Tibial nerve (tissue), 4 donors: ENCODE measurements at regions not wholly inside any gene's neighbourhood (a gene's known extent, or its start where the extent isn't known, plus 50 kb on each side); places are given as distances from the start of the nearest gene placed in this dataset.

Experiments used
- DNase-seq, 2 donors: peaks; one replicate each; pipeline ENCODE4 v3.0.0-alpha.2; 2019; ENCODE audit warnings: low spot score in 2 of 2
- H3K27ac ChIP-seq, 4 donors: fragments of 200-600 bp; sonication (generic) in 3 of 4; one replicate each; pipeline ENCODE4 v1.5.1; 2017 to 2019; ENCODE audit warnings: mild to moderate bottlenecking in 1 of 4
- H3K27me3 ChIP-seq, 2 donors: fragments of 200-600 bp; sonication (generic) in 1 of 2; one replicate each; pipeline versions ENCODE4 v1.5.1 to v1.6.0; 2017 to 2019
- H3K36me3 ChIP-seq, 3 donors: fragments of 200-600 bp; sonication (generic); one replicate each; pipeline ENCODE4 v1.5.1; 2018 to 2019
- H3K4me1 ChIP-seq, 4 donors: fragments of 200-600 bp; sonication (generic) in 3 of 4; one replicate each; pipeline ENCODE4 v1.5.1; 2017 to 2019
- H3K4me3 ChIP-seq, 4 donors: fragments of 200-600 bp; sonication (generic) in 3 of 4; one replicate each; pipeline ENCODE4 v1.5.1; 2017 to 2019; ENCODE audit warnings: mild to moderate bottlenecking in 1 of 4, moderate library complexity in 1 of 4
- H3K9me3 ChIP-seq, 4 donors: fragments of 200-600 bp; sonication (generic) in 3 of 4; one replicate each; pipeline ENCODE4 v1.5.1; 2017 to 2019
- EP300 ChIP-seq, 2 donors: sonication (generic); formaldehyde crosslinking; IDR thresholded peaks; one replicate each; pipeline ENCODE4 v1.6.1; 2017; ENCODE audit warnings: antibody characterized with exemption in 2 of 2, mild to moderate bottlenecking in 1 of 2
- POLR2A ChIP-seq, 2 donors: fragments of 450-650 bp; IDR thresholded peaks; one replicate each; pipeline ENCODE4 v1.6.1; 2017; ENCODE audit warnings: antibody characterized with exemption in 2 of 2, mild to moderate bottlenecking in 2 of 2, moderate library complexity in 2 of 2
- whole genome bisulfite sequencing, 2 donors: methylation state at CpG; one replicate each; pipeline ENCODE4 v1.1.5; 2018; 5-methylcytosine and 5-hydroxymethylcytosine counted together
- TF ChIP-seq, protein P1 (sequence below), 5 experiments: fragments of 200-600 bp in 3 of 5; fragments of 450-650 bp in 2 of 5; sonication (generic) in 3 of 5; IDR thresholded peaks; one replicate each; pipeline ENCODE4 v1.5.1; 2016 to 2019; ENCODE audit warnings: antibody characterized with exemption in 5 of 5, mild to moderate bottlenecking in 3 of 5, moderate library complexity in 2 of 5

DNA sequence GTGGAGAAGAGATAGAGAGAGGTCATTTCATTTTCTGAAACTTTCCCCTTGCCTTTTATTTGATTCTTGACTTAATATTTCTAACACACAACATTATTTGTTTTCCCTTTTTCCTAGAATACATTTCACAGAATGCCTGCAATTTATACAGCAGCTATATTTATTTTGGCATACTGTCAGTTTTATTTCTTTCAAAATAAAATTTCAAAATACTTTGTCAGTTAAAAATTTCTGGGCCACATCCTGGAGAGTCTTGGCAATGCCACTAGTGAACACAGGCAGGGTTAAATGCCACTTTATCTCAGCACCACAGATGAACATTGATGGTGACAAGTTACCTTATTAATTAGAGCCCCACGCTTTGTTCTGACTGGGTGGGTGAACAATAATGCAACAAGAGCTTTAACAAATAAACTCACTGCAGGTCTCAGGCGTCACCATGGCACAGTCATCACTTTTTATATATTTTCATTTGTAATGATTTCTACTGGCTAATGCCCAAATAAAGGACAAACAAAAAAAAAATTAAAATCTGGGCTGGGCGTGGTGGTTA is 494.0 kb downstream of the KIF20B start:
- Histone ChIP-seq H3K4me3 (no peak overlapping the region), H3K9me3 (no peaks in the 10 kb centered on the region), H3K27ac (no peak overlapping the region), H3K4me1 (no peaks in the 10 kb centered on the region), H3K27me3 (no peaks in the 10 kb centered on the region), H3K36me3 (no peaks in the 10 kb centered on the region)
- DNase-seq: no peak
- 62 to 70% methylated on average over 3 of the region's 3 CpGs for WGBS, 2 donors
- no peak for TF ChIP-seq EP300 (IDR thresholded peaks at IDR 0.05)

DNA sequence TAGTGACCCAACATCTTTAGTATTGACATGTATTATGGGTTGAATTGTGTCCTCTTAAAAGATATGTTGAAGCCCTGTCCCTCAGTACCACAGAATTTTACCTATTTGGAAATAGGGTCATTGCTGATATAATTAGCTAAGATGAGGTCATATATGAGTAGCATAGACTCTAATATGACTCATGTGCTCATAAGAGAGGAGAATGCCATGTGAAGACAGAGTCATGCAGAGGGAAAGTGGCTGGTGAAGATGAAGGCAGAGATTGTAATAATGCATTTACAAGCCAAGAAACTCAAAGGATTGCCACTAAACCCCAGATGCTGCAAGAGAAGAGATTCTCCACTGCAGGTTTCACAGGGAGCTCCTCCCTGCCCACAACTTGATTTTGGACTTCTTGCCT is 496.4 kb downstream of the KIF20B start:
- Histone ChIP-seq H3K4me1 (no peaks in the 10 kb centered on the region), H3K4me3 (no peak overlapping the region), H3K27ac (no peak overlapping the region), H3K27me3 (no peaks in the 10 kb centered on the region), H3K9me3 (no peaks in the 10 kb centered on the region), H3K36me3 (no peaks in the 10 kb centered on the region)
- no peak for DNase-seq
- TF ChIP-seq POLR2A (IDR thresholded peaks at IDR 0.05) (no peak), EP300 (IDR thresholded peaks at IDR 0.05) (no peak)
- TF ChIP-seq, protein P1, sequence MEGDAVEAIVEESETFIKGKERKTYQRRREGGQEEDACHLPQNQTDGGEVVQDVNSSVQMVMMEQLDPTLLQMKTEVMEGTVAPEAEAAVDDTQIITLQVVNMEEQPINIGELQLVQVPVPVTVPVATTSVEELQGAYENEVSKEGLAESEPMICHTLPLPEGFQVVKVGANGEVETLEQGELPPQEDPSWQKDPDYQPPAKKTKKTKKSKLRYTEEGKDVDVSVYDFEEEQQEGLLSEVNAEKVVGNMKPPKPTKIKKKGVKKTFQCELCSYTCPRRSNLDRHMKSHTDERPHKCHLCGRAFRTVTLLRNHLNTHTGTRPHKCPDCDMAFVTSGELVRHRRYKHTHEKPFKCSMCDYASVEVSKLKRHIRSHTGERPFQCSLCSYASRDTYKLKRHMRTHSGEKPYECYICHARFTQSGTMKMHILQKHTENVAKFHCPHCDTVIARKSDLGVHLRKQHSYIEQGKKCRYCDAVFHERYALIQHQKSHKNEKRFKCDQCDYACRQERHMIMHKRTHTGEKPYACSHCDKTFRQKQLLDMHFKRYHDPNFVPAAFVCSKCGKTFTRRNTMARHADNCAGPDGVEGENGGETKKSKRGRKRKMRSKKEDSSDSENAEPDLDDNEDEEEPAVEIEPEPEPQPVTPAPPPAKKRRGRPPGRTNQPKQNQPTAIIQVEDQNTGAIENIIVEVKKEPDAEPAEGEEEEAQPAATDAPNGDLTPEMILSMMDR (IDR thresholded peaks at IDR 0.05): no peak

DNA sequence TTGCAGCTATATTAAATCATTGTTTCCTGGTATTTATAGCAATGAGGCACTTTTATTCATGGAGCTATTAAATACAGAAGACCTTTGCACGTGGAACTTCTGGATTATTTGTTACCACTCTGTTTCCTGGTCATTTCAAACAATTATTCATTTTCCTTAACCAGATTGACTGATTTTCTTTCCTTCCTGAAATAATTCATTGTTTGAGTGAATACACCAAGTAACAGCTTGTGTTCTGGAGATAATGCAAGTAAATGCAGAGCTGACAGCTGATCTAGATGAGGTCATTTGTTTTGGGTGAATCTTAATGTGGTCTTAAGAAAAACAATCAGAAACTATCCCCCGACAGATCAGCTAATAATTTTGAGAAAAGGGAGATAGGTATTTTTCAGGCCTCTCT is 497.7 kb downstream of the KIF20B start:
- TF ChIP-seq EP300 (IDR thresholded peaks at IDR 0.05) (no peak), POLR2A (IDR thresholded peaks at IDR 0.05) (no peak)
- TF ChIP-seq, protein P1 (IDR thresholded peaks at IDR 0.05): no peak
- Histone ChIP-seq H3K27ac (no peak overlapping the region), H3K9me3 (no peaks in the 10 kb centered on the region), H3K36me3 (no peaks in the 10 kb centered on the region), H3K4me3 (no peak overlapping the region), H3K27me3 (no peaks in the 10 kb centered on the region), H3K4me1 (no peaks in the 10 kb centered on the region)
- no peak for DNase-seq
- WGBS, 2 donors: 39 to 41% methylated on average over 2 of the region's 2 CpGs

DNA sequence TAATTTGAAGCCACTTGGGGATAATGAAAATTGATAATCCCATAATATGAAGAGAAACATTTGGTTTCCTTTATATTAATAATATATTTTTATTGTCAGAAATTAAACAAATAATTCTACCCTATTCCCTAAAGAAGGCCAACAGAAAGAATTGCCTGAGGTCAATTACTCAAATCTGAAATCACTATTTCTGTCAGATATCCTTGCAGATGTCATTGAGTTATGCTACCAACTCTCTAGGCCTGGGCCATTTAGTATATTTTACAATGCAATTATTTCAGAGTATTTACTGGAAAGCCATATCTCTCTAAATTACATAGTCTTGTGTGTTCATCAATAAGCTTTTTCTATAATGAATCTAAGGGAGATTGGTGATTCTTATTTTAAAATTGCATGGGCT is 498.1 kb downstream of the KIF20B start:
- TF ChIP-seq, protein P1 (IDR thresholded peaks at IDR 0.05): no peak
- TF ChIP-seq POLR2A (IDR thresholded peaks at IDR 0.05) (no peak), EP300 (IDR thresholded peaks at IDR 0.05) (no peak)
- DNase-seq: no peak
- no peaks in the 10 kb centered on the region for H3K4me1 ChIP-seq
- no peaks in the 10 kb centered on the region for H3K27me3 ChIP-seq
- H3K36me3 ChIP-seq: no peaks in the 10 kb centered on the region
- no peak overlapping the region for H3K27ac ChIP-seq
- H3K4me3 ChIP-seq: no peak overlapping the region
- H3K9me3 ChIP-seq: no peaks in the 10 kb centered on the region

DNA sequence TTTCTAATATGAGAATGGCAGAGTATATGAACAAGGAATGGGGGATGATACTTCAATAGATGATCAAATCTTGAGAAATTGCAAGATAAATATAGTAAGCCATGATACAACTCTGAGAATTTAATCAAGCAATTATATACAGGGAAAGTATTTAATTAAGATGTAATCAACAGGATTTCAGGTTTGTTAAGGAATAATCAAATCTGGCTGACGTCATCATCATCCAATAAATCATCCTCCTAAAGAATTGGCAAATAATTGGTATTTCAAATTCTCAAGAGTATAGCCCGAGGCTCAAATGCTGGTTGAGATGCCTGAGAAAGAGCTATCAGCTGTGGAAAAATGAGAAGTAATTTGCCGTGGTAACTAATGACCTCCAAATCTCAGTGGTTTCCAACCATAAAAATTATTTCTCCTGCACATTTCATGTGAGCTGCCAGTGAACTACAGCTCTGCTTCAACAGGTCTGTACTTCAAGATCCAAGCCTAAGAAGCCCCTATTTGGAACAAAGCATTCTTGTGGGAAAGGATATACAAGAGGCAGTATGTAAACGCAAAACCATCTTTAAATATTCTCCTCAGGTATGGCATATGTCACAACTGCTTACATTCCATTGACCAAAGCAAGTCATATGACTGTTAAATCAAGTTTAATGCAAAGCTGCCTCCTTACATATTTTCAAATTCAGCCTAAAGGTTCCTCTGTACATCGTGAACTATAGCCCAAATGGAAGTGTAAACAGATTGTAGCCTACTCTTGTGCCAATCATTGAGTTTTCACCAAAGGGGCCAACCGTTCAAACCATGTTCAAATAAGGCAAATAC is 503.0 kb downstream of the KIF20B start:
- WGBS, 2 donors: 75 to 78% methylated on average over 6 of the region's 6 CpGs
- Histone ChIP-seq H3K27me3 (no peaks in the 10 kb centered on the region), H3K9me3 (no peaks in the 10 kb centered on the region), H3K36me3 (no peaks in the 10 kb centered on the region), H3K4me3 (no peak overlapping the region), H3K4me1 (no peaks in the 10 kb centered on the region), H3K27ac (no peak overlapping the region)
- TF ChIP-seq EP300 (IDR thresholded peaks at IDR 0.05) (no peak), POLR2A (IDR thresholded peaks at IDR 0.05) (no peak)
- TF ChIP-seq, protein P1 (IDR thresholded peaks at IDR 0.05): no peak
- DNase-seq: no peak
